GM19240 (cell line): ENCODE measurements at regions not wholly inside any gene's neighbourhood (a gene's known extent, or its start where the extent isn't known, plus 50 kb on each side); places are given as distances from the start of the nearest gene placed in this dataset.

Source experiments
- DNase-seq: peaks from one replicate; pipeline ENCODE4 v3.0.0; 2011; ENCODE audit warnings: low spot score; ENCODE audit not compliant: insufficient read length

DNA sequence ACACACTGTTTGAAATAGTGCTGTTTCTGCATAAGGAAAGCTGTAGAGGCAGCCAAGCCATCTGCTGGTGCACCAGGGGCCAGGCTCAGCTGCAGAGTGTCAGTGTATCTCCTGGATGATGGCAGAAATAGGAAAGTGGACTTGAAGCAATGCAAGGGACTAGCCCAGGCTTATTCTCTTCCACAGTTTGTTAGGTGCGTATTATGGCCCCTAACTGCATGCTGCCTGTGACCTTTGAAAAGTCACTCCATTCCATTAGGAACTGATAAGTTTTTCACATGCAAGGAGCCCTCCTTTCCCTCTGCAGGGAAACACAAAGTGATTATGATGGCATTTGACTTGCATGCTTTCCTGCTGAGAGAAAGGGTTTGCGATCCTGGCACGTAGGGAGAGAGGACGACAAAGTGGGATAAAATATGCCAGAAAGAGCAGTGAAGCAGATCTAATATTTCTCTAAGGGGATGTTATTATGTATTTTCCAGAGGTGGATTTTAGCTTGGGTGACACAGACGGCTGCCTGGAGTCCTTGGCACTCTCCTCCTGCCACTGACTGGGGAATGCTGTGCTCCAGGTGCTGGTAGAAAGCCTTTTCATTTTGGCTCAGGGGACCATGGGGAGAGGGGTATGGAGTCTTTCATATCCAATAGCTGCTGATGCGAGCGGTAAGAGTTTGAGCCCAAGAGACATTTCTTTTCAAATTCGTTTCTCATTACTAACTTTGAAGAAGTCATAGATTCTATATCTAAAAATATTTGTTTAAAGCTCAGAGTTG, 402.1 kb upstream of the B3GALT2 start:
- DNase-seq: no peak

DNA sequence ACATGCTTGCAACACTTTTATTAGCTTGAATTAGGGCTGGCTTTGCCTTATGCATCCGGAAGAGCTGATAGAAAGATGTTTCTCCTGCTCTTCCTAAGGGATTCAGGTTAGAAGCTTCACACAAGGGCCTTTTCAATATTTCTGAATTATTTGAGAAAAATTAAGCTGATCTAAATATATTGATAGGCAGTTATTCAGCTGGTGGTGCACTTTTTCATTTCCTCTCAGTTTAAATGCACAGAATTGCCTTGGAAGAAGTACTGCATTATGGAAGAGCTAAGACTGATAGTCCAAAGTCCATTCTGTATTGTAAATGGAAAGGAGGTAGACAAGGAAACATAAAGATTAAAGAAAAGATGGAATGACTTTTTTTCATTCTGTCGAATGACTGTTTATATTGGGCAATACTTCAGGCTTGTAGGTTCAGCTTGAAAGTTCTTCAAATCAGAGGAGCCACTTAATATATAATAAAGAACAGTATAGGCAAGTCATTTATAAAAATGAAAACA, 398.4 kb upstream of the B3GALT2 start:
- no peak for DNase-seq

DNA sequence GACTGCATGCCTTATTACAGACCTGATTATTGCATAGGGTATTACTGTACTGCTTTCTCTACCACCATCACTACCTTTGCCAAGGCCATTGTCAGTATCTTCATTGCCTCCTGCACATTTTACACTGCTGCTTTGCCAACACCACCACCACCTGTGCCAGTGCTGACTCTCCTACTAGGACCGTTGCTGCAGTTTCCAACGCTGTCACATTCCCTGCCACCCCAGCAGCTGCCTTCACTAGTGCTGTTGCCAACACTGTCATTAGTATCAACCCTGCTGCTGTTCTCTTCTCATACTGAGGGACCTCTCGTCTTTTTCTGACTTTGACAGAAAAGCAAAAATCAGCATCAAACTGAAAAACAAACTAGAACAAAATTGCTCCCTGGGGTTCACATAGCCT, 394.9 kb upstream of the B3GALT2 start:
- no peak for DNase-seq

DNA sequence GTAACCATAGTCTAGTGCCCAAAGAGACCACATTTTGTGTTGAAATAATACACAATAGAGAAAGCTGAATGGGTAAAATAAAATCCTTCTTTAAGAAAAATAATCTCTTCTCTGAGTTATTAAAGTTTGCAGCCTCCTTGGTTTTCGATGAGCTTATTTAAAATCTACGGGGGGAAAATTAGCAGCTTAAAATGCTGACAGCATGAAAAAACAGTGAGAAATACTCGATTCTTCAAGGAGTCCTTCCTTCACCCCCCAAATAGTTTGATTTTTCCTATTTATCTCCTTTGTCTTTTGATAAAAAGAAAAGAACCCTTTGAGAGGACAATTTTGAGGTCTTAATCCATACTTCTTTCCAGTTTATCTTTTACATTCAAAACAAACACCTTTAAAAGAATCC, 394.0 kb upstream of the B3GALT2 start:
- no peak for DNase-seq

DNA sequence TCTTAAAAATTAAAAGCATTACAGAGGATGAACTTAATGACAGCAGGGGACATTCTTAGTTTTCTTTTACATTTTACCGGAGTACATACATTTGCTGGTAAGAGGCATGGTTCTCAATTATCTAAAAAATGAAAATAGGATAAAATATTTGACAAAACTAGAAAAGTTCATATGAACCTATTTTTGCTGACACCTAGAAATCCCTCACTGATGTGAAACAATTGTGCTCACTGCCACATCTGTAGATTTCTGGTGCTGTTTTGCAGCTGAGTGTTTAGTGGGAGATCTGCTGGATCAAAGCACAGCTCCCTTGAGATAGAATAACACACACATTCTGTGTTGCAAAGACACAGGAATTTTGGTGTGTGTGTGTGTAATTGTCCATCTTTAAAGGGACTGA, 392.9 kb upstream of the B3GALT2 start:
- no peak for DNase-seq

DNA sequence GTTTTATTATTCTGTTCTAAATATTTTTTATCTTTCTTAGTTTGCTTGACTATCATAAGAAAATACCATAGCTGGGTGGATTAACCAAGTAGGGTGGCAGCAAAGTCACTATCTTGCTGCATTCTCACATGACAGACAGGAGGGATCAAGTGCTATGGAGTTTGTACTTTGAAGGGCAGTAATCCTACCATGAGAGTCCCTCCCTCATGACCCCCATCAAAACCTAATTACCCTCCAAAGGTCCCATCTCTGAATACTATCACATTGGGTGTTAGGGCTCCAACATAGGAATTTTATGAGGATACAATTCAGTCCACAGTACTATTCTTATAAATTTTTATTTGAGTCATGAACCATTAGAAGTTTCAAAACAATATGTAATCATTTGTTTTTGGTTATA, 388.5 kb upstream of the B3GALT2 start:
- DNase-seq: no peak

DNA sequence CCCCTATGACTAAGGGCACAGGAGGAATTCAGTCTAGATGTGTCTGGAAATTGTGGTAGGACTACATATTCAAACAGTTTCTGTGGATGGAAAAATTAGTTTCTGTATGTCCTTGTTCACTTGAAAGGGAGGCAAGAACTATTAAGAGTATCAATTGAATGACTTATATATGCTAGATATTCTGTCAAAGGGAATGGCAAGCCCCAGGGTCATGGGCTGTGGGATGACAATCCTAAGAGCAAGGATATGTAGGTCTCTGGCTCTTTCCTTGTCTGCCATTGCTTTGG, 383.5 kb upstream of the B3GALT2 start:
- DNase-seq: no peak

DNA sequence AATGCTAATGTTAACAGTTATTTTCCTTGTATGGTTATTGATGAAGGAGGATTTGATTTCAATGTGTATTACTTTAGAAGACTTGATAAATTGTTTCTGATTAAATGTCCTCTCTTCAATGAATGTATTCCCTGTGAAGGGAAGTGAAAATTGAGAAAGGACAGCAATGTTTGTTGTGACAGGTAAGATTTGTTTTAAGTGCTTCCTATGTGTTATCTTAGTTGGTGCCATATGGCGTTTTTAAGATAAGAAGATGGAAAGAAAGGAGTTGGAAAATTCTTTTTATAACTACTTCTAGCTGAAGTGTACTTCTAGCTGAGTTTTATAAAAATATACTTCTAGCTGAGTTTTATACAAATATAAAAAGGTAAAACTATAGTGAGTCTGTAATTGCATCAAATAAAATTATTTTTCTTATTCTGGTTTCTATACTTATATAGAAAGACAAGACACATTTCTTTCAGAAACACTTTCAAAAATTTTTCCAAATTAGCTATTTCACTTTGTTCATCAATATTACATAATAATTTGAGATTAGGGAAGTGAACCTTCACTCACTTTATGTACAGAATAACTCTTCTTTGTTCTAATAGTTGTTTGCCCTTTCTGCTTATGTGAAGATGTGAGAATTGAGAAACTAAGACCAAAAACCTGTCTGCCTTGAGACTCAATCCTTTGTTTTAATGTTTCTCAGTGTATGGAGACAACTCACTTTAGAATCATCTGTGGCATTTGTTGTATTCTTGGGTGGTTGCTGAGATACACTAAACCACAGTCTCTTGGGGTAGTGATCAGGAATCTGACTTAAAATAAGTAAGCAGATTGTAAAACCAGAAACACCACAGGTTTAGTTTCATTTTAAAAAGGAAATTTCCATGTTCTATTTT, 382.9 kb upstream of the B3GALT2 start:
- DNase-seq: no peak

DNA sequence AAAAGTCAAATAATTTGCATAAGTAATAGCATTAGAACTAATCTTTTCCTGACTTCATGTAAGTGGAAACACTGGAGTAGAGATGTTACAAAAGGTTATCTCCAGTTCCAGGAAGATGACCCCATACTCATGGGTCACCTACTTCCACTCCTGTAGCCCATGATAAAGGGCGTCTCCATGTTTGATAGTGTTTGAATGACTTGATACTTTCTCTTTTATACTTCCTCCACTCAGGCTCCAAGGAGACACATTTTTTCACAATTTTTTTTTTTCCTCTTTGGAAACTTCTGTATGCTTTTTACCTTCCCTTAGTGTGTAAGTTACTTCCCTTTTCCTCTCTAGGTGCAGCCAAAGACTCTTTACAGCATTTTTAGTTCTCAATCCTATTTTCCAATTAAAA, 382.1 kb upstream of the B3GALT2 start:
- DNase-seq: no peak

DNA sequence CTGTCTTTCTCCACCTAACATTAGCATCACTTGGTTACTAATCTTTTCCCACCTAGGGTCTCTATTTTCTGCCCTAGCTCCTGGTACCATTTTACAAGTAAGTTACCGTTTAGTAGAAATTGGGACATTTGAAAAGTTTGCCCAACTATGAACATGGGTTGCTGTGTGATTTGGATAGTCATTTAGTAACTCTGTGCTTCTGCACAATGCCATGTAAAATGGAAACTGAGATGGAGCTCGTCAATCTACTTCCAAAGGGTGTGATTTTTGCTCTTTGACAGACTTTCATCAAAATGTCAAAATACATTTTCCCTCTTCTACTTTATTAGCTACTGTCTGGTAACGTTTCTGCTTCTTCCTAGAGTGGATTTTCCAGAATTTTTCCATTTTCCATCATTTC, 381.5 kb upstream of the B3GALT2 start:
- DNase-seq: no peak

DNA sequence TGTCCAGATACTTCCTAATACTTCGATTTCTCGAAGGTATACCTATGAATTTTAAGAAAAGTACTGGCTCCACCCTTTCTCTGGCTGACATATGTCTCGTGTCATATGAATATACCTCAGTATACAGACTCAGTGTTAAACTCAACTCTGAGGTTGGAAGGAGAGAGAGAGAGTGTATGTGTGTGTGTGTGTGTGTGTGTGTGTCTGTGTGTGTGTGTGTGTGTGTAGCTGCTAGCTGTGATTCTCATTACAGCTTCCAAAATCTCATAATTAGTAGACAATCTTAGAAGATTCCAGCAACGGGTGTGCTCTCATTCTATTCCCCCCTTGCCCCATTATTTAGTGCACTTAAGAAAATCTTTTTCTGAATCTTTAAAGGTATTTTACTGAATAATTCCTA, 380.3 kb upstream of the B3GALT2 start:
- no peak for DNase-seq

DNA sequence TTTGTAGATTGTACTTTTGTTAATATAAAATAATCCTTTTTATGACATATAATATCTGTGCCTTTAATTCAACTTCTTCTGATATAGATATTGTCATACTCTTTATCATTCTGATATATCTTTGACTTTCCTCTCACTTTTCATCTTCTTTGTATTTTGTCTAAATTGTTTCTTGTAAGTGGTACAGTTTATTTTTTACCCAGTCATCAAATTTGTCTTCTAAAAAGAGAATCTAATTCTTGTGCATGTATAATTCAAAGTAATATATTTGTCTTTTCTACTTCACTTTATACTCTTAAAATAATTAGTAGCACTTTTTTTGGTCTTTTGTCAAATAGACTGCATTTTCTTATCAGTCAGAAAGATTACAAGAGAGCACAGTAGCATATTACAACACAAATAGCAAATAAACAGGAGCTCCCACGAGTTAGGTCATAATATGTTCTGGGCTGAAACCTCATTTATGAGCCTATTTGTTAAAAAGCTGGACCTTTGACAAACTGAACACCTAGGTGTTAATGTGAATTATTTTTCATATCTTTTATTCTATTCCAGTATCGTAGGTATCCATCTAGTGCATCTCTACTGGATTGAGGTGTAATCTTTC, 379.7 kb upstream of the B3GALT2 start:
- no peak for DNase-seq

DNA sequence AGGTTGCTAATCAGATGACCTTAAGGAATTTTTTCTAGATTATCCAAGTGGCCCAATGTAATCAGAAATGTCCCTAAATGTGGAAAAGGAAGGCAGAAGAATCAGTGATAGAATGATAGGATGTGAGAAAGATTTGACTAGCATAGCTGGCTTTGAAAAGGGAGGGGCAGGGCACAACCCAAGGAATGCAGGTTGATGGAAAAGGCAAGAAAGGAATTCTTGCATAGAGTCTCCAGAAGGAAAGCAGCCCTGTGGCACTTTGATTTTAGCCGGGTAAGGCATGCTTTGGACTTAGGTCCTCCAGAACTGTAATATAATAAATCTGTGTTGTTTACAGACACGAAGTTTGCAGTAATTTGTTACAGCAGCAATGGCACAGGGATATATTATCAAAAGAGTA, 375.7 kb upstream of the B3GALT2 start:
- no peak for DNase-seq

DNA sequence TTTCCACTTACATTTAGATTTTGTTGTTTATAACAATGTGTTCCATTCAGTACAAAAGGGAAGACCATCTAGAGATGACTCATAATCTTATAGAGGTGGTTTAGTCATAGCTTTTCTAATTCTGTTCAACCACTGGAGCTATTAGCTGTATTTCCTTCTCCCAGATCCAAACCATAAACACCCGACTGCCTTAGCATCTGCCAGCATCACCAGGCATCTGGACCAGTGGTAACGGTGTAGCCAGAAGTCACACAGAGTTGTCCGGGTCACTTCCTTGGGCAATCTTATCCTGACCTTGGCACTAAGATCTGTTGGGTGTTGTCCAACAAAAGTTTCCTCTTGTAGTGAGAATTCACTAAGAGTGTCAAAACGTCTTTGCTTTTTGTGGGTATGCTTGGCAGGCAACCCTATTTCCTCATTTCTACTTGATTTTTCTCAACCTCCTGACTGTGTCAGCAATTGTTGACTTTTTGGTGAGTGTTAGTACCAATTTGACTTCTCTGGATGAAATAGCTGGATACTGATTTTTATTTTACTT, 372.1 kb upstream of the B3GALT2 start:
- DNase-seq: no peak

DNA sequence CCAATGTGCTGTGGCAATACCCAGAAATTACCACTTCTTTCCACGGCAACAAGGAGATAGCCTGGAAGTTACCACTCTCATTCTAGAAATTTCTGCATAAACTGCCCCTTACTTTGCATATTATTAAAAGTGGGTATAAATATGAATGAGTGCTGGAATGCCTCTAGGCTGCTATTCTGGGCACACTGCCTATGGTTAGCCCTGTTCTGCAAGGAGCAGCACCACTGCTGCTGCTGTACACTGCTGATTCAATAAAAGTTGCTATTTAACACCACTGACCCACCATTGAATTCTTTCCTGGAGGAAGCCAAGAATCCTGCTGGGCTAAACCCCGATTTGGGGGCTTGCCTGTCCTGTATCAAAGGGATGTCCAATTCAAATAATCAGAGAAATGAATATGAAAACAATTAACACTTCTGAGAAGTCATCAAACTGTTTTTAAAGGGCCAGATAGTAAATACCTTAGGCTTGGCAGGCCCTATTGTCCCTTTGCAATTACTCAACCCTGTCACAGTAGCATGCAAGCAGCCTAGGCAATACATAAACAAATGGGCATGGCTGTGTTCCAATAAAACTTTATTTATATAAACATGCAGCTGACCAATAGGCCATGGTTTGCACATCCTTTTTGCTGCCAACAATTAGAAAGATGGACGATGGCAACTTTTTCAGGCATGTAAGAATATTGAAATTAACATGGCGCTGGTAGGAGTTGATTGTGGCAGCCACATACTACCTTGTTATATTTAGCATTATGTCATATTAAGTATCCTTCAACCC, 369.4 kb upstream of the B3GALT2 start:
- no peak for DNase-seq

DNA sequence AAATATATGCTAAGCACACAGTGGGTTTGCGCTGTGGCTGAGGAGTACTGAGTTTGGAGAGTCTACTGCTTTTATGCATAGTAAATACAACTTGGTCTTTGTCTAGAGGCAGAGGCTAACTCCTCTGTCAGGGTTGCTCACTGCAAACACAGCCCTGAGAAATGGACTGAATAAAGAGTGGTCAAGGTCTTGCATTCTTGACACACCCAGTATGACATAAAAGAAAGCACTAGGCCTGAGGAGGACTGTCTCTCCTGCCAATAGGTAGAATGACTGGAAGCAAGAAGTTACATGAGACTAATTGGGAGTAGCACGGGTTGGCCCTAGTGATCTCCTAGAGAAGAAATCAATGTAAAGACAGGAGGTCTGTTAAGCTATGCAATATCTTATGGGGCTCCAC, 367.2 kb upstream of the B3GALT2 start:
- DNase-seq: no peak

DNA sequence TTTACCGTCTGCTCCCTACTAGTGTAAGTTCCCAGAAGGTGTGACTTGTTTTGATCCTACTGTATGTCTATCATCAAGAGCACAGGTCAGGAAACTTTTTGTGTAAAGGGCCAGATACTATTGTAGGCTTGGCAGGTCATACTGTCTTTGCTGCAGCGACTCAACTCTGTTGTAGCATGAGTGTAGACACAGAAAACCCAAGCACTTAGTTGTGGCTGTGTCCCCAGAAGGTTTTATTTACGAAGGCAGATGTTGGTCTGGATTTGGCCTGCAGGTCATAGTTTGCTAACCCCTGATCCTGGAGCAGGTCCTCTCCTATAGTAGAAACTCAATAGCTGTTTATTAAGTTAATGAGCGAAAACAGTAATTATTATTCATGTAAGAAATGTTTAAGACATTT, 365.9 kb upstream of the B3GALT2 start:
- DNase-seq: no peak

DNA sequence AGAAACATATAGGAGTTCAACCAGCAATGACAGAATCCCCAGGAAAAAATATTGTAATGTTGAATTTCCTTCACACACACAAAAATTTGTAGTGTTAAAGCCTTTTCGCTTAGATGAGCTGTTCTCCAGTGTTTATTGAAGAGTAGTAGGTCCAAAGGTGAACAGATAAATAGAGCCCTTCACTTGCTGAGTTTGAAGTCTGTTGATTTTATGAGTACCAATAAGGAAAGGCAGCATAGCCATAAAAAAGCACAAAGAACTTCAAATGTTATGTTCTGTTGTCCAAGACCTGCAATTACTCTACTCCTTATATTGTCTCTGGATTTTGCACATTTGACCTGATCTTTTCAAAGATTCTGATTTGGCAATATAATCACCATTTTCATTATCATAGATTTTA, 362.7 kb upstream of the B3GALT2 start:
- no peak for DNase-seq

DNA sequence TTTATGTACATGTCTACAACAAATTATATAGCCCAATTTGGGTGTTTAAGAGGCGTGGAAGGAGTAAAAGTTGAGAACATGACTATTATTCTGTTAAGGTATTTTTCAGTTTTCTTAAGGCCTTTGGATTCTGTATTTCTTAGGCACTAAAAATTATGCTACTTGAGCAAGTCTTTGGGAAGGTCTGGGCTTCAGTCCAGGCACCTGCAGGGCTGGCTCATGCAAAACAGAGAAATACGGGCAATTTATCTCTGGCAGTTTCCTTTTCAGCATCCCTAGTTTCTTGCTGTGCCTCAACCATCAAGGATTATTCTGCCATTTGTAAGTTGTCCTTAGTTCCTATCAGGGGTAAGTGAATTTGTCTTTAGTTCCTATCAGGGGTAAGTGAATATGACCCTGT, 358.8 kb upstream of the B3GALT2 start:
- DNase-seq: no peak

DNA sequence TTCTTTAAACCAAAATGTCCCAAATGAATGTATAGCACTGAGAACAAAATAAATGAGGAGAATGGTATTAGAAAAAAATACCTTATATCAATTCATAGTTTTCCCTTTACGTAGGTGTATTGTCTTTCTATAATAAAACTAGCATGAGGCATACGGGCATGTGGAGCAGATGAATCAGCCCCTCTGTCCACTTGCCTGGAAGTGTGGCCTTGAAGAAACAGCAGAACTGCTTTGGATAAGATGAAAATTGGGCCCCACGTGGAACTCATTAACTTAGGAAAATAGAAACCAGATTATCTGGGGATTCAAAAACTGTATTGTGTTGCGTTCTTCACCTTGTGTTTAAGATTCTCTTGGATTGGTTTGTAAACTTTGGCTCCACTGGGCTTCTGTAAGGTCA, 356.8 kb upstream of the B3GALT2 start:
- no peak for DNase-seq

DNA sequence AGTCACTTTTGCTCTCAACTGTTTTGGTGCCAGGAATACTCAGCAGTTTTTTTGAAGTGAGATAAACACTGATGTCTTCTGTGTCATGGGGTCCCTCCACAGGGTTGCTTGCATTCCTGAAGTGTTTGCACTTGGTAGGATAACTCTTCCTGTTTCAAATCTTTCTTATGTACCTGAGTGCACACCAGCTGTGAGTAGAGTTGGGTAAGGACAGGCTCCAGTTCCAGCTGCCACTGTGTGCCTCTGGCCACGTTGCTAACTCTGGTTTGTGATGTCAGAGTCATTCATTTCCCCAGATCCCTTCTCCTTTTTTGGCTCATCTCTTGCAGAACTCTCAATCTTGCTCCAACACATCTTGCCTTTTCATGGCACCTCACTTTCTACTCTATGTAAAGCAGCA, 356.3 kb upstream of the B3GALT2 start:
- no peak for DNase-seq
